SK-N-SH treated with all-trans-retinoic acid at 6 μM for 48 hours (cell line): ENCODE measurements at regions not wholly inside any gene's neighbourhood (a gene's known extent, or its start where the extent isn't known, plus 50 kb on each side); places are given as distances from the start of the nearest gene placed in this dataset.

Experiments
- ZC3H10 ChIP-seq: fragments of 250-450 bp; sonication (Bioruptor Pico); IDR thresholded peaks from 2 replicates; pipeline ENCODE4 v1.5.1; 2021; ENCODE audit warnings: mild to moderate bottlenecking, moderate library complexity
- TF ChIP-seq, protein P1 (sequence below): fragments of 250-450 bp; sonication (Bioruptor Pico); IDR thresholded peaks from 2 replicates; pipeline ENCODE4 v1.5.1; 2021; ENCODE audit warnings: mild to moderate bottlenecking, moderate library complexity

DNA sequence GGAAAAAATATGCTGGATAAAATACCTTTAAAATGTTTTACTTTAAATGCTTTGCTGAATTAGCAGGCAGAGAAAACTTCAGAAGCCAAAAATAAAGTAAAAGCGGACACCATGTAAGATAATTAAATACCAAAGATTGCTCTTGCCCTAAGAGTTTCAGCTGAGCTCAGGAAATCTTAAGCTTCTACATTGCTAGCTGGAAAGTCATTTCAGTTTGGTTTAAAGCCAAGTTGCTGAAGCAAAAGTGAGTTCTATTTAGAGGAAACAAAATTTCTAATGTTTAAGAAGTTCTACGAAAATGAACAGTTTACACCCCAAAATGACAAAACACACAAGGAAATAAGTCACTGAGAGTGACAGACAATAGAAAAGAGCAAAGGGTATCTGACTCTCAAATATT, 310.0 kb downstream of the ADAMTS20 start:
- TF ChIP-seq, protein P1, sequence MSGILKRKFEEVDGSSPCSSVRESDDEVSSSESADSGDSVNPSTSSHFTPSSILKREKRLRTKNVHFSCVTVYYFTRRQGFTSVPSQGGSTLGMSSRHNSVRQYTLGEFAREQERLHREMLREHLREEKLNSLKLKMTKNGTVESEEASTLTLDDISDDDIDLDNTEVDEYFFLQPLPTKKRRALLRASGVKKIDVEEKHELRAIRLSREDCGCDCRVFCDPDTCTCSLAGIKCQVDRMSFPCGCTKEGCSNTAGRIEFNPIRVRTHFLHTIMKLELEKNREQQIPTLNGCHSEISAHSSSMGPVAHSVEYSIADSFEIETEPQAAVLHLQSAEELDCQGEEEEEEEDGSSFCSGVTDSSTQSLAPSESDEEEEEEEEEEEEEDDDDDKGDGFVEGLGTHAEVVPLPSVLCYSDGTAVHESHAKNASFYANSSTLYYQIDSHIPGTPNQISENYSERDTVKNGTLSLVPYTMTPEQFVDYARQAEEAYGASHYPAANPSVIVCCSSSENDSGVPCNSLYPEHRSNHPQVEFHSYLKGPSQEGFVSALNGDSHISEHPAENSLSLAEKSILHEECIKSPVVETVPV (CRISPR knock-in tag): no peak
- no peak for TF ChIP-seq ZC3H10 (CRISPR knock-in tag)
